H1 (cell line): ENCODE measurements at regions not wholly inside any gene's neighbourhood (a gene's known extent, or its start where the extent isn't known, plus 50 kb on each side); places are given as distances from the start of the nearest gene placed in this dataset.

Experiments used
- CTCF ChIA-PET: fragments of 300-600 bp; sonication (Branson Sonifier 250); formaldehyde crosslinking; loops from one replicate; lab custom pipeline; 2021; ENCODE audit not compliant: partially characterized antibody; lab: Charles Lee
- POLR2A ChIA-PET: fragments of 300-600 bp; sonication (Branson Sonifier 250); formaldehyde crosslinking; loops from one replicate; lab custom pipeline; 2021; ENCODE audit warnings: inconsistent platforms; ENCODE audit not compliant: partially characterized antibody; lab: Charles Lee
- DNase-seq, 2 experiments: peaks; one replicate each; pipeline versions ENCODE4 v3.0.0 to v3.0.0-alpha.2; 2010 to 2022; ENCODE audit warnings: low spot score in 2 of 2, low read depth in 1 of 2, mixed read lengths in 1 of 2
- FAIRE-seq: peaks from 2 replicates; lab custom pipeline; 2011; peaks lifted over from hg19 to GRCh38; lab: Jason Lieb, UNC
- H2AFZ ChIP-seq: 2 replicates; pipeline ENCODE4 v1.8.1; 2012; ENCODE audit warnings: low read length, inconsistent platforms
- H2AK5ac ChIP-seq: 2 replicates; pipeline ENCODE4 v1.6.1; 2013; ENCODE audit warnings: low read depth, low read length
- H2BK120ac ChIP-seq: replicated peaks from 2 replicates; pipeline ENCODE3; 2013; ENCODE audit warnings: low read depth, low read length, inconsistent platforms
- H2BK12ac ChIP-seq: 2 replicates; pipeline ENCODE4 v1.6.1; 2013; ENCODE audit warnings: low read depth, low read length
- H2BK15ac ChIP-seq: 2 replicates; pipeline ENCODE4 v1.6.1; 2013; ENCODE audit warnings: low read length
- H2BK20ac ChIP-seq: 2 replicates; pipeline ENCODE4 v1.6.1; 2013; ENCODE audit warnings: low read length
- H2BK5ac ChIP-seq: 2 replicates; pipeline ENCODE4 v1.6.1; 2013; ENCODE audit warnings: low read depth, low read length
- H3K14ac ChIP-seq: 2 replicates; pipeline ENCODE4 v1.6.1; 2013; ENCODE audit warnings: inconsistent platforms; ENCODE audit not compliant: insufficient read length
- H3K18ac ChIP-seq: 2 replicates; pipeline ENCODE4 v1.6.1; 2013; ENCODE audit warnings: low read length; ENCODE audit errors: extremely low read depth
- H3K23ac ChIP-seq: 2 replicates; pipeline ENCODE4 v1.6.1; 2013; ENCODE audit warnings: inconsistent platforms; ENCODE audit not compliant: insufficient read length
- H3K23me2 ChIP-seq: 2 replicates; pipeline ENCODE4 v1.6.1; 2013; ENCODE audit warnings: low read depth, low read length
- H3K27ac ChIP-seq: 2 replicates; pipeline ENCODE4 v1.6.1; 2011; ENCODE audit warnings: low read depth, low read length, inconsistent platforms
- H3K27me3 ChIP-seq, 4 experiments: replicated peaks in 1 of 4; 1 replicate in 1 of 4; 2 replicates in 3 of 4; pipeline versions ENCODE4 v1.6.1 to v1.8.1; 2011 to 2013; ENCODE audit warnings: low read length in 3 of 4, mild to moderate bottlenecking in 3 of 4, inconsistent platforms in 2 of 4, mixed read lengths in 2 of 4, moderate library complexity in 1 of 4; ENCODE audit not compliant: control insufficient read depth in 3 of 4, insufficient read depth in 3 of 4; ENCODE audit errors: extremely low read depth in 1 of 4
- H3K36me3 ChIP-seq, 4 experiments: 2 replicates each; pipeline versions ENCODE4 v1.6.1 to v1.8.1; 2011 to 2013; ENCODE audit warnings: mild to moderate bottlenecking in 4 of 4, low read length in 3 of 4, moderate library complexity in 2 of 4, control low read depth in 1 of 4, inconsistent platforms in 1 of 4; ENCODE audit not compliant: insufficient read depth in 4 of 4, control insufficient read depth in 2 of 4
- H3K4ac ChIP-seq: replicated peaks from 2 replicates; pipeline ENCODE3; 2013; ENCODE audit warnings: low read length, low read depth, mixed read lengths, inconsistent platforms; ENCODE audit not compliant: insufficient read length
- H3K4me1 ChIP-seq, 4 experiments: replicated peaks in 1 of 4; 1 replicate in 1 of 4; 2 replicates in 3 of 4; pipeline versions ENCODE4 v1.6.1 to v1.8.1; 2011 to 2013; ENCODE audit warnings: low read length in 3 of 4, inconsistent platforms in 2 of 4, mixed read lengths in 1 of 4; ENCODE audit not compliant: insufficient read depth in 4 of 4, control insufficient read depth in 3 of 4
- H3K4me2 ChIP-seq, 2 experiments: 2 replicates each; pipeline versions ENCODE4 v1.6.1 to v1.8.1; 2011 to 2013; ENCODE audit warnings: low read depth in 2 of 2, low read length in 2 of 2, control low read depth in 1 of 2, inconsistent platforms in 1 of 2, mild to moderate bottlenecking in 1 of 2; ENCODE audit not compliant: insufficient read depth in 1 of 2
- H3K4me3 ChIP-seq, 4 experiments: fragments of 200-600, 300-600 bp in 1 of 4; sonication (generic), shearing (Covaris generic), sonication (Bioruptor Twin) in 1 of 4; 2 replicates each; pipeline versions ENCODE4 v1.5.1 to v1.8.1; 2011 to 2016; ENCODE audit warnings: low read length in 4 of 4, low read depth in 3 of 4, control low read depth in 2 of 4, inconsistent platforms in 2 of 4, mild to moderate bottlenecking in 2 of 4, mixed read lengths in 1 of 4, moderate library complexity in 1 of 4; ENCODE audit not compliant: insufficient read depth in 2 of 4; ENCODE audit errors: extremely low read depth in 1 of 4
- H3K56ac ChIP-seq: replicated peaks from 2 replicates; pipeline ENCODE3; 2013; ENCODE audit warnings: low read depth, mild to moderate bottlenecking, mixed read lengths, low read length, inconsistent platforms; ENCODE audit not compliant: insufficient read length
- H3K79me1 ChIP-seq: 2 replicates; pipeline ENCODE4 v1.6.1; 2013; ENCODE audit warnings: low read depth, low read length, control low read depth
- H3K79me2 ChIP-seq, 2 experiments: 2 replicates each; pipeline versions ENCODE4 v1.6.1 to v1.8.1; 2012 to 2013; ENCODE audit warnings: low read length in 2 of 2, mild to moderate bottlenecking in 2 of 2, inconsistent platforms in 1 of 2; ENCODE audit not compliant: insufficient read depth in 2 of 2, control insufficient read depth in 1 of 2
- H3K9ac ChIP-seq, 4 experiments: replicated peaks in 1 of 4; 1 replicate in 1 of 4; 2 replicates in 3 of 4; pipeline versions ENCODE4 v1.6.1 to v1.8.1; 2011 to 2013; ENCODE audit warnings: low read depth in 3 of 4, low read length in 3 of 4, control low read depth in 2 of 4, mild to moderate bottlenecking in 2 of 4, moderate library complexity in 2 of 4, inconsistent platforms in 1 of 4; ENCODE audit errors: extremely low read depth in 1 of 4
- H3K9me3 ChIP-seq, 2 experiments: 2 replicates each; pipeline versions ENCODE4 v1.6.1 to v1.8.1; 2012 to 2013; ENCODE audit warnings: mild to moderate bottlenecking in 2 of 2, moderate library complexity in 2 of 2, control low read depth in 1 of 2, inconsistent platforms in 1 of 2, low read depth in 1 of 2, low read length in 1 of 2, mixed read lengths in 1 of 2; ENCODE audit not compliant: insufficient read depth in 2 of 2
- H4K20me1 ChIP-seq, 2 experiments: replicated peaks in 1 of 2; 2 replicates each; pipeline versions ENCODE3 to v1.8.1; 2011 to 2013; ENCODE audit warnings: inconsistent platforms in 2 of 2, low read length in 2 of 2, mild to moderate bottlenecking in 1 of 2; ENCODE audit not compliant: insufficient read depth in 2 of 2, control insufficient read depth in 1 of 2
- H4K5ac ChIP-seq: 2 replicates; pipeline ENCODE4 v1.6.1; 2013; ENCODE audit warnings: low read length, low read depth, mixed read lengths, inconsistent platforms; ENCODE audit not compliant: insufficient read length
- H4K8ac ChIP-seq: 2 replicates; pipeline ENCODE4 v1.8.0; 2013; ENCODE audit warnings: mild to moderate bottlenecking, moderate library complexity, low read length, inconsistent platforms; ENCODE audit not compliant: insufficient read depth; ENCODE audit errors: extremely low read depth
- H4K91ac ChIP-seq: replicated peaks from 2 replicates; pipeline ENCODE3; 2013; ENCODE audit warnings: low read length, mixed read lengths, inconsistent platforms; ENCODE audit not compliant: insufficient read length
- CREB1 ChIP-seq: IDR thresholded peaks from 2 replicates; pipeline ENCODE4 v1.6.1; 2012; ENCODE audit warnings: inconsistent platforms
- EGR1 ChIP-seq: IDR thresholded peaks from 2 replicates; pipeline ENCODE4 v1.6.1; 2011; ENCODE audit warnings: low read depth, low read length, borderline replicate concordance
- WGBS, 2 experiments: shearing (Covaris generic) in 1 of 2; methylation state at CpG; one replicate each; pipeline versions ENCODE4 v1.1.6 to v1.1.7; 2013 to 2015; ENCODE audit warnings: low lambda C conversion rate in 2 of 2, mixed read lengths in 2 of 2, inconsistent platforms in 1 of 2, low coverage in 1 of 2, missing lambda C conversion rate in 1 of 2; ENCODE audit not compliant: insufficient replicate concordance in 2 of 2, insufficient coverage in 1 of 2, insufficient read length in 1 of 2; ENCODE audit errors: extremely low coverage in 1 of 2, missing lambda C conversion rate in 1 of 2; 5-methylcytosine and 5-hydroxymethylcytosine counted together

DNA sequence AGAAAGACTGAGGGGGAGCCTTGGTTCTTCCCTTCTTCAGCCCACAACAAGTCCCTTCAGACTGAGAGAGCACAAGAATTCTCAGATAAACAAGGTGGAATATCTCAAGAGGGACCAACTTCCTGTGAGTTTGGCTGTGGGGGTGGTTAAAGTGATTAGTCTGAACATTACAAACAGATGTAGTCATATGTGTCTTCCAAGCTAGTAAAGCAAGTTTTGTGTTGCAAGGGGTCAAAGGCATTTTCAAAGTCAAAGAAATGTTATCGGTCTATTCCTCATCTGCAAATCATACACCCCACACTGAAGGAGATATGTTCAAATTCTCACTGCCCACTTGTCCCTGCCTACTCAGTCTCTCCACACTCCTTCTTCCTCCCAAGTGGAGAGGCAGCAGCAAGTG is 242.5 kb downstream of the FAM43A start:
- Histone ChIP-seq H3K27ac (no peak overlapping the region), H3K23me2 (no peaks in the 10 kb centered on the region), H2AK5ac (no peak overlapping the region), H3K36me3 (no peaks in the 10 kb centered on the region; a peak in 1 of 8 replicates), H3K9ac (no peak overlapping the region), H3K18ac (no peak overlapping the region)
- no peak for FAIRE-seq
- peak in 1 of 2 experiments; percentile 13 for DNase-seq
- TF ChIP-seq CREB1 = no peak
- TF ChIP-seq EGR1 = no peak
- TF ChIP-seq, all 59 proteins: peak for 0
- H2BK20ac ChIP-seq = no peak overlapping the region
- 0% methylated on average over 1 of the region's 1 CpG; no CpG with 5 or more reads in 1 of the 2 experiments for WGBS, 2 experiments
- no peaks in the 10 kb centered on the region for H4K20me1 ChIP-seq
- no peak overlapping the region for H2BK120ac ChIP-seq
- H3K14ac ChIP-seq = no peak overlapping the region
- H2AFZ ChIP-seq = no peak overlapping the region
- H3K56ac ChIP-seq = no peak overlapping the region
- peaks cover 0 to 5% (median 3%) of the 10 kb centered on the region in 4 experiments; a peak in 2 of 7 replicates for H3K4me1 ChIP-seq
- H4K8ac ChIP-seq = no peak overlapping the region
- POLR2A ChIA-PET = no interaction called here
- no peak overlapping the region for H4K5ac ChIP-seq
- H3K4me3 ChIP-seq = no peak overlapping the region
- H3K4ac ChIP-seq = no peak overlapping the region
- no peak overlapping the region for H2BK12ac ChIP-seq
- no peak overlapping the region for H4K91ac ChIP-seq
- H3K27me3 ChIP-seq = no peaks in the 10 kb centered on the region
- no peak overlapping the region for H3K23ac ChIP-seq
- H3K4me2 ChIP-seq = no peak overlapping the region
- CTCF ChIA-PET = interaction anchor here (0.6 to 4.8 kb wide), 19 partner anchors 13 to 299 kb away, joined by 3 to 44 read pairs (median 4); partner anchors contain the start of gene FAM43A
- peaks cover 22 to 28% of the 10 kb centered on the region in 2 experiments for H3K9me3 ChIP-seq
- no peak overlapping the region for H2BK15ac ChIP-seq
- no peaks in the 10 kb centered on the region for H3K79me2 ChIP-seq
- H2BK5ac ChIP-seq = no peak overlapping the region
- no peaks in the 10 kb centered on the region for H3K79me1 ChIP-seq
